ENCODE measurements at regions not wholly inside any gene's neighbourhood (a gene's known extent, or its start where the extent isn't known, plus 50 kb on each side); places are given as distances from the start of the nearest gene placed in this dataset.

DNA sequence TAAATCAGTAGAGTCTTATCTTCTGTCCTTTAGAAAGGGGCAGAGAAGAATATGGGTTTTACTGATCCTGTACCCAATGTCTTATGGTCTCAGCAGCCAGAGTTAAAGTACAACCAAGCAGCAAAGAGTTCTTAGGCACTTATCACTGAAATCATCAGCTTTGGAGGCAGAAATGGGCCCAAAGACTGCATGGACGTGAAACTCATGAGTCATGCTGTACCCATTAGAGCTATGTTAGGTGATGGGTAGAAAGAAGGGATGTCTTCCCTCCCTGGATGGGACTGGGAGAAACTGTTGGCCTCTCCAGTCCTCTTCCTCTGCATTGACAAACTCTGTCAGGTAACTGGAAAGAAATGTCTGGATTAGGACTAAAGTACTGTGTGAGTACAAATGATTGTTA, 63.4 kb downstream of the EOMES start:
- TF ChIP-seq CTCF (IDR thresholded peaks at IDR 0.05) (no peak), POLR2A (IDR thresholded peaks at IDR 0.05) (no peak), POLR2AphosphoS5 (IDR thresholded peaks at IDR 0.05) (no peak)

Measured in transverse colon (tissue), 4 donors.